ENCODE measurements at regions not wholly inside any gene's neighbourhood (a gene's known extent, or its start where the extent isn't known, plus 50 kb on each side); places are given as distances from the start of the nearest gene placed in this dataset.
A peak's percentile ranks its signal among the peaks of the same experiment; 100 is the strongest.

GRCh38 chr1:168424281-168424680 is 119.5 kb downstream of the XCL2 start:
- TF ChIP-seq CTCF (IDR thresholded peaks at IDR 0.05; ENCODE audit: insufficient read depth, low read depth, low read length, missing control alignments), result no peak
- H3K4me3 ChIP-seq (ENCODE audit: low read length), result no peak overlapping the region
- DNase-seq (ENCODE audit: low read depth), result no peak

- peak; percentile 3 for TF ChIP-seq CTCF (IDR thresholded peaks at IDR 0.05; ENCODE audit: insufficient read depth, low read depth, low read length, missing control alignments)
- no peak for DNase-seq (ENCODE audit: low read depth)
- no peak overlapping the region for H3K4me3 ChIP-seq (ENCODE audit: low read length)
Observed at GRCh38 chr1:168422203-168422847, 121.5 kb downstream of the XCL2 start.

- no peak for TF ChIP-seq CTCF (IDR thresholded peaks at IDR 0.05; ENCODE audit: insufficient read depth, low read depth, low read length, missing control alignments)
- DNase-seq (ENCODE audit: low read depth), result no peak
- no peak overlapping the region for H3K4me3 ChIP-seq (ENCODE audit: low read length)
Observed at GRCh38 chr1:168421399-168422004, 122.3 kb downstream of the XCL2 start.

GRCh38 chr1:168420177-168420576 is 123.6 kb downstream of the XCL2 start:
- H3K4me3 ChIP-seq (ENCODE audit: low read length), result no peak overlapping the region
- no peak for DNase-seq (ENCODE audit: low read depth)
- TF ChIP-seq CTCF (IDR thresholded peaks at IDR 0.05; ENCODE audit: insufficient read depth, low read depth, low read length, missing control alignments), result no peak

GRCh38 chr1:168419736-168420135 is 124.1 kb downstream of the XCL2 start:
- no peak for DNase-seq (ENCODE audit: low read depth)
- H3K4me3 ChIP-seq (ENCODE audit: low read length), result no peak overlapping the region
- TF ChIP-seq CTCF (IDR thresholded peaks at IDR 0.05; ENCODE audit: insufficient read depth, low read depth, low read length, missing control alignments), result no peak

- no peak overlapping the region for H3K4me3 ChIP-seq (ENCODE audit: low read length)
- no peak for DNase-seq (ENCODE audit: low read depth)
- TF ChIP-seq CTCF (IDR thresholded peaks at IDR 0.05; ENCODE audit: insufficient read depth, low read depth, low read length, missing control alignments), result no peak
Observed at GRCh38 chr1:168416220-168416619, 127.6 kb downstream of the XCL2 start.

- TF ChIP-seq CTCF (IDR thresholded peaks at IDR 0.05; ENCODE audit: insufficient read depth, low read depth, low read length, missing control alignments), result no peak
- no peak overlapping the region for H3K4me3 ChIP-seq (ENCODE audit: low read length)
- DNase-seq (ENCODE audit: low read depth), result no peak
Observed at GRCh38 chr1:168414914-168415313, 128.9 kb downstream of the XCL2 start.
